Inflammatory macrophage treated with lipopolysaccharide for 1 hour (primary cell): ENCODE measurements at regions not wholly inside any gene's neighbourhood (a gene's known extent, or its start where the extent isn't known, plus 50 kb on each side); places are given as distances from the start of the nearest gene placed in this dataset.

Experiments
- DNase-seq, 2 donors: peaks; one replicate each; pipeline ENCODE4 v3.0.0-alpha.2; 2020 to 2022

DNA sequence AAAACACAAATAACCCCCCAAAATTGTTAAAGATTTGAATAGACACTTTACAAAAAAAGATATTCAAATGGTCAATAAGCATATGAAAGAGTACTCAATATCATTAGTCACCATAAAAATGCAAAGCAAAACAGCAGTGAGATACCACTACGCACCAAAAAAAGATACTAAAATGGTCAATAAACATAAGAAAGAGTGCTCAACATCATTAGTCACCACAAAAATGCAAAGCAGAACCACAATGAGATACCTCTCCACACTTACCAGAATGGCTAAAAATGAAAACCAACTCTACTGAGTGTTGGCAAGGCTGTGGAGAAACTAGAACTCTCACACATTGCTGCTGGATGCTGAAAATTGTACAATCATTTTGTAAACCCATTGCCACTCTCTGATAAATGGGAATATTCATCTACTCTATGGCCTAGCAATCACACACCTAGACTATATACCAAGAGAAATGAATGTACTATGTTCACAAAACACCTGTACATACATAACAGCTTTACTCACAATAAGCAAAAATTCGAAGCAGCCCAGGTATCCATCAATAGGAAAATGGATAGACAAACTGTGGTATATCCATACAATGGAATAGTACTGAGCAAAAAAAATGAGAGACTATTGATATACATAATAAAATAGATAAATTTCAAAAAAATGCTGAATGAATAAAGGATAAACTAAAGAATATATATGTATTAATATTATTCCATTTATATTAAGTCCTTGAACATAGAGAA is 205.0 kb upstream of the DAPK1 start:
- DNase-seq = no peak

DNA sequence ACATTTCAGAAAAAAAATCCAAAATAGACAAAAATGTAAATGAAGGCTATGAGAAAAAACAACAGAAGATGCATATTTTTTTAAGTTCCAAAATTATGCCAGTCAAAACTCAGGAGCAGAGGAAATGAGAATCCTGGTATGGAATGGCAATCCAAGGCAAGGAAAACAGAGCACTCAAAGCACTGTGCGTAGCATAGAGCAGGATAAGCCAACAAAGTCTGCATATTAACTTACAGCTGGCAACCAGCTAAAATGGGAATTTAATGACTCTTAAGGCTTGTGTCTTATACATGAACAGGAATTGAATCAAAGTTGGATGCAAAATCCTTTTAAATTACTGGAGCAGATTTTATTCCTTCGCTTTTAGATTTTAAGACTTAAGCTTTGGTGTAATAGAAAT is 203.5 kb upstream of the DAPK1 start:
- no peak for DNase-seq

DNA sequence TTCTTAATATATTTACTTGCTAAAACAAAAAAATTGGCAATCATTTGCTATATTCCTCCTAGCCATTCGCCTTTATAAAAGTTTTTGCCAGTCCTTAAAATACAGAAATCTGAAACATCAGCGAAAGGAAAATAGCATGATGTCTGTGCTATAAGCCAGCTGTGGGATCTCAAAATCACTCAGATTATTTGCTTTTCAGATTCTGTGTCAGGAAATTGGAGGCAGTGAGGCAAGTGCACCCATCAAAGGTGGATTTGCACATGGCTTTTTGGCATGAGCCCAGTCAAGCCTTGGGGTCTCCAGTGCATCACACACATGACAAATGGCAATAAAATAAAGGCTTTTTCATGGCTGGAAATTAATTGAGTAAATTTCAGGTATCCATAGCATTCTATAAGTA is 196.8 kb upstream of the DAPK1 start:
- DNase-seq = no peak

DNA sequence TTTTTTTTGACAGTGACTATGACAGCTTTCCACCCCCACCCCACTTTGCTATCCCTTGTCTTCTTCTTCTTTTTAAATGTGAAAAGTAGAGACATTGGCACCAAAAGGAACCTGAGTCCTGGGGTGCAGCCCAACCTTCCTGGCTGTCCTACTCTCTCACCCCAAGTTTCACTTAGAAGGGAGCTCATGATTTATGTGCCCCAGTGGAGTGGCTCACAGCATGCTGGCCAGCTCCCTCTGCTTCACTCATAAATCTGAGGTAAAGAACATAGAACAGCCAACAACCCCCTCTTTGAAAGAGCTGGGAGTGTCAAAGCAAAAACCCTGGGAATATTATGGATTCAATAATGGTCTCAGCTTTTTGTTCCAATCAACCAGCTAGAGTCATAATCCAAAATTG is 196.3 kb upstream of the DAPK1 start:
- no peak for DNase-seq

DNA sequence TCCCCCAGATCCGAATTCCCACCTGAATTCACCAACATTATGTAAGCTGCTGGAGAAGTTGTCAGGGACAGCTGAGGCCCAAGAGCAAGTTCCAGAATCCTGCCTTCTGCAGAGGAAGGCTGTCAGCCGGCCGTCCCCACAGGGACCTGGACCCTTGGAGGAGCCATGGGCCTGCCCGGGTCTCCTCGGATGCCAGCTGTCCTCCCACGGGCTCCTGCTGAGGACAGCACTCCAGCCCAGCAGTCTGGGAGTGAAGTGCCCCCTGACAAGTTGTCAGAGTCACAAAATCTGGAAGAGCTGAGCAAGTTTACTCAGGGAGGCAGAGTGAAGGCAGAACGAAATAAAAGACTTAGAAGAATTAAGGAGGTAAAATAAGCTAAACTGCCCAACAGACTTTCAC is 192.5 kb upstream of the DAPK1 start:
- DNase-seq = no peak

DNA sequence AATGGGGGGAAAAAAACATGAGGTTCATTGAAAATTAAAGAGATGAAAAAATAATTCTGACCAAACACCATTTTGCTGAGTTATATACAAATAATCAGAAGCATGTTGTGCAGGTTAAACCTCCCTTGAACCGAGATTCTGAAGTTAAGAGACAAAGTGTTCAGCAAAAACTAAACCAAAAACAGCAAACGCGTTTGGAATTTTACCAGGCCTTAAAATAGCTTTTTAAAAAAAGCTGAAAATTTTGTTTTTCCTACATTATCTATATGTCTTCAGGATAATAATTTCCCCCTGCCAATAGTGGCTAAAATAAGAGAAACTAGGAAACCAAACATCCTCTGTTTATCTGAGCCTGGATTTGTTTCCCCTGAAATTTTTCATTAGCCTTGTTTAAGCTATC is 191.7 kb upstream of the DAPK1 start:
- DNase-seq = no peak

DNA sequence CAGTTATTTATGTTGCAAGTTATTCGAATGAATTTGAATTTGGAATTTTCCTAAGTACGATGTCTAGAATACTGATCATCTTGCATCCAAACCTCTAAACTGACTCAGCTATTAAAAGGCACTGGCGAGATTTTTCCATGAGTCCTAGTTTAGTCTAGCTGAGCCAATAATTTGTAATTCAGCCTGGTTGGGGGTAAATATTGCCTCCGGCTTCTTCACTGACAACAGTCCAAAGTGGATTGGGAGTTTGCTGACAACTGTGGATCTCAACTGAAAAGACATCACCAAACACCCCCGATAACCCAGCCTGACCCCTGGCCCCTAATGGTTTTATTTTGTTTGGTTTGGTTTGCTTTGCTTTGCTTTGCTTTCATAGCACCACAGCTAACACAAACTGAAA is 189.8 kb upstream of the DAPK1 start:
- no peak for DNase-seq

DNA sequence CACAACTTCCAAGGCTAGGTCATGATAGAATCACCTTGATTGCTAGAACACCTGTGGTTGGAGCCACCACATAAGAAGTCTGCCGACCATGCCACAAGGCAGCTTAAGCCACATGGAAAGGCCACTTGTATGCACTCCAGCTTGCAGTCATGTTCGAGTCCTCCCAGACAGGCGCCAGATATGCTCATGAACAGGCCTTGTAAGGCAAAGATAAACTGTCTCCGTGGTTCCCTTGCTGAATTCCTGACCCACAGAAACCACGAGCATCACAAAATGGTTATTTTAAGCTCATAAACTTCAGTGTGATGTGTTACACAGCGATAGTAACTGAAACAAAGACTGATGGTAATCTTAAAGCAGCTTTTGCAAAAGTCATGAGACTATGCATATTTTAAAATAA is 188.4 kb upstream of the DAPK1 start:
- DNase-seq = no peak

DNA sequence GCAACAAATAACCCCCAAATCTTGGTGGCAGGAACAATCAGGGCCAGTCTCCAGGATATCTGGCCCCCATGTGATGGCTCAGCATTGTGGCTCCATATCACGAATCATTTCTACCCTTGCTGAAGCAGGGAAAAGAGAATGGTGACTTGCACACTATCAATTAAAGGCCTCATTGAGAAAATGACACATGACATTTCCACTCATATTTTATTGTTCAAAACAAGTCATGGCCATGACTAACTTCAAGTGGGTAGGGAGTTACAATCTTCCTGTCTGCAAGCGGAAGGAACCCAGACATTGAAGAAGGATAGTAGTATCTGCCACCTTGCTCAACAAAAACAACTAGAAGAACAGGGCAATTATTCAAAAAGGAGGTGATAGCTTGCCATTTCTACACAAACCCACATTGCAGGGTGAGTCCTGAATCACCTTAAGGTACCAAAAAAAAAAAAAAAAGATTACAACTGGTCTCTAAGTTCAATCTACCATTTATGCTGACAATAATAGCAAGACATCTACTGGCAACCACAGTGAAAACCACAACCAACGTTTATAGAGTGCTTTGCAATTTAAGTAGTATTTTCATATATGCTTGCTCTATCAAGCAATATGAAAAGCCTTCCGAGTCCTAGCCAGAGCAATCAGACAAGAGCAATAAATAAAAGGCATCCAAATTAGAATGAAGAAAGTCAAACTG is 186.7 kb upstream of the DAPK1 start:
- DNase-seq = no peak

DNA sequence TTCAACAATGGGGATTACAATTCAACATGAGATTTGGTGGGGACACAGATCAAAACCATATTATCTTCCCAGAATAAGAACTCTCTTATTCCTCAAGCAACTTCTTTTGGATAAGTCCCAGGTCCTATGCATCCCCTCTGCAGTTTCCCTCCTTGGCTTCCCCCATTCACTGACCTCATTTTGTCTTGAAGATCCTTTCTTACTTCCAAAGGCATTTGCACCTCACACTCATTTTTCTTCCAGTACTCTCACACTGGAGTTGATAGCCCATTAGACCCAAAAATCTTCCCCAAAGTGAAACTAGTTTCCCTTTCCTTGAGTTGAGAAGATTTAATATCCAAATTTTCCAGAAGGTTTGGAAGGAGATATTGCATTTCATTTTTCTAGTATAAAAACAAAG is 178.0 kb upstream of the DAPK1 start:
- no peak for DNase-seq

DNA sequence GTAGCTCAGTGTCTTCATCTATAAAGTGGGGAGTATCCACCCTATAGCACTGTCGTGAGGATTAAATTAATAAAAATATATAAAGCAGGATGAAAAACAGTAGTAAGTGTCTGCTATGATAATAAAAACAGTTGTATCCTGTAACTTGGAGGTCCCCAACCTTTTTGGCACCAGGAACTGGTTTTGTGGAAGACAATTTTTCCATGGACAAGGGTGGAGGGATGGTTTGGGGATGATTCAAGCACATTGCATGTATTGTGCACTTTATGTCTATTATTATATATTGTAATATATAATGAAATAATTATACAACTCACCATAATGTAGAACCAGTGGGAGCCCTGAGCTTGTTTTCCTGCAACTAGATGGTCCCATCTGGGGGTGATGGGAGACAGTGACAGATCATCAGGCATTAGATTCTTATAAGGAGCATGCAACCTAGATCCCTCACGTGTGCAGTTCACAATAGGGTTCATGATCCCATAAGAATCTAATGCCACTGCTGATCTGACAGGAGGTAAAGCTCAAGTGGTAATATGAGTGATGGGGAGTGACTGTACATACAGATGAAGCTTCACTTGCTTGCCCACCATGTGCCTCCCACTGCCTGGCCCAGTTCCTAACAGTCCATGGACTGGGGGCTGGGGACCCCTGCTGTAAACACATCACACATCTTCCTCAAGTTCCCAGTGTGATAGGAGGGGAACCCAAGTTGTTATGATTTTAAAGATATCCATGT is 177.4 kb upstream of the DAPK1 start:
- no peak for DNase-seq

DNA sequence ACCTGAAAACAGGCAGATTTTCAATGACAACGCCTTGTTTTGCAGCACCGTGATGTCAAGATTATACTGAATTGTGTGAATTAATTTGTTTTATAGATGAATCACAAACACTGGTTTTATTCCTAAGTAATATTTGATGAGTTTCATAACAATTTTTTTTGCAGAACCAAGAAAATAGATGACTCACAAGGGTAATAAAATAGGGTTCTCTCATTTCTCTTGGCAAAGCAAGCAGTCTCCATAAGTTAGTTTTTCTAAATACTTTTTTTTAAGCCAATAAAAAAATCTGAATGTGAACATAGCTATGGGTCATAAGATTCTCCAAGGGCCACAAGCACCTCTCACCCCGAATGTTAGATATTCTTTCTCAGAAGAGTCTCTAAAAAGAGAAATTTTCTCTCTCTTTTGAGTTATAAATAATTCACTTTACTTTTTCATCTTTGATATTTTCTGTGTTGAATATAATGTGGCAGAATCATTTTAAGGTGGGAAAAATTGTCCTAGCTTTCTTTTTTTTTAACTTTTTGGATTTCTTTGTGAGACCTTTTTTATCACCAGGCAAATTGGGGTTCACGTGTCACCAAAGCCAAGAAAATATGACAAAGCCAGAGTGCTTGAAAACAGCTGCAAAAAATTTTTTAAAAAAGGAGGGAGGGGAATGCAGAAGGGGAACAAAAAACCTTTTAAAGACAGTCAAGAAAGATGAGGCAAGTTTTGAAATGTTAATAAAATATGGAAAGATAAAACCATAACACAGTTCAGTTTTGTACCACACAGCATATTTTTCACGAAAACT is 174.6 kb upstream of the DAPK1 start:
- DNase-seq = peak in 1 of 2 donors; percentile 14

DNA sequence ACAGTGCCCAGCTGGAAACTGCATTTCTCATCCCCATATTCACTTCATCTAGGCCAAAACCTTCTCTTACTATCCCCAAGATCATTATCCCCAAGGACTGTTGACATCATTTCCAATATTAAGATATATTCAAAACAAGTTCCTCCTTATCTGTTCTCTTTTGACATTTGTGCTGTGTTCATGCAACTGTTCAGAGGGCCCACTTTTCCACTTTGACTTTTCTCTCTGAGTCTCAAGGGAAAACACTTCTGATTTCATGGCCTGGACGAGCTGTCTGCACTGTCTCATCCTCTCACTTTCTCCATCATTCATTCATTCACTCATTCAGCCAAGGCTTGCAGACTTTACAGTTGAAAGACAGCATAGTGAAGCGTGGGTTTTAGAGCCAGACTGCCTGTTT is 173.7 kb upstream of the DAPK1 start:
- DNase-seq = no peak

DNA sequence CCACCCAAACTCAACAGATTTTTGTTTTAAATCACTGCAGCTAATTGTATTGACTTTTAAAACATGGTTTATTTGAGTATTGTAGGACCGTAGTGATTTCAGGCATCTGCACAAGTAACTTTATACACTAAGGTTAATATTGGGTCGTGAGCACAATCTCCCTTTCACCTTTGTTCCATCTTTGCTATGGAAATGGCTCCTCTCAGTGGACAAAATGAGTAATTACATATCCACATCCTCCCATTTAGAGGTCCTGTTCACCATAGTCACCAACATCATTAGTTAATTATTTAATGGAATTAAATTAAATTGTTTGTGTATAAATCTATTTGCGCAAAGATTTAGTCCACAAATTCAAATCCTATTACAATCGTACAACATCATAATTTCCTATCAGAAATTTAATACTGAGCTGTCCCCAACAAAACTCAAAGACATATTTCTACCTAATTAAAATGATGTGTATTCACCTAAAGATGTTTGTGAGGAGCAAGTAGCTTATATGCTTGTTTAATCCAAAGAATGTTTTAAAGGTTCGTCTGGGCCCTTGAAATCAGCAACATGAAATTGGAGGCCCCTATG is 173.0 kb upstream of the DAPK1 start:
- peak; percentile 32 to 77 for DNase-seq

DNA sequence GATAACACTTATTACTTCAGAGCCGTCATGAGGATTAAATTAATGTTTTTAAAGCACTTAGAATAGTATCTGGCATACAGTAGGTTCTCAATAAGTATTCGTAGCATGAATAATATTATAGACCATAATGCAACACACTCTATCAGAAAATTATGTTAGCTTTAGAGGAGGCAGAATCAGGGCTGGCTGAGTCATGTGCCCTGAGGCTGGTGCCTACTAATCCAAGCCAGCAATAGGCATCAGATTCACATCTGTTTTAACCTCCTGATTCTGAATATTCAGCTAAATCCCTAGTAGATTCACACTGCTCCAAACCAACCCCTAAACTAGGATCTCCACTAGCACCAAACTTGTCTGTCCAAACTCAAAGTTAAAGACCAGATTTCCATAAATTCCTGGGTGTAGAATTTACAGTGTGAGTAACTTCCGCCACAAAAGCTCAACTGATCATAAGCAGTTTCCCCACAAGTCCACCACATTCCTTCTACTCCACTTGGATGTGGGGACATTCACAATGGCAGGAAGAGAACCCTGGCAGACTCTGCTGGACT is 170.0 kb upstream of the DAPK1 start:
- DNase-seq = no peak

DNA sequence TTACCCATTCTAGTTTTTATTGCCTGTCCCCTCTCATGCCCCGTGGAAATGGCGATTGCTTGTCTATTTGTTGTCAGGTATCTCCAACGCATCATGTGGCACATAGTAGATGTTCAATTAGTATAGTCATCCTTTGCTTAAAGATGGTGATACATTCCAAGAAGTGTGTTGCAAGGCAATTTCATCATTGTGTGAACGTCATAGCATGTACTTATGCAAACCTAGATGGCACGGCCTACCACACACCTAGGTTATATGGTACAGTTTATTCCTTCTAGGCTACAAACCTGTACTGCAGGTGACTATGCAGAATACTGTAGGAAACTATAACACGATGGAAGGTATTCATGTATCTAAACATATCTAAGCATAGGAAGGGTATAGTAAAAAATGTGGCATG is 163.9 kb upstream of the DAPK1 start:
- DNase-seq = peak in 1 of 2 donors; percentile 18

DNA sequence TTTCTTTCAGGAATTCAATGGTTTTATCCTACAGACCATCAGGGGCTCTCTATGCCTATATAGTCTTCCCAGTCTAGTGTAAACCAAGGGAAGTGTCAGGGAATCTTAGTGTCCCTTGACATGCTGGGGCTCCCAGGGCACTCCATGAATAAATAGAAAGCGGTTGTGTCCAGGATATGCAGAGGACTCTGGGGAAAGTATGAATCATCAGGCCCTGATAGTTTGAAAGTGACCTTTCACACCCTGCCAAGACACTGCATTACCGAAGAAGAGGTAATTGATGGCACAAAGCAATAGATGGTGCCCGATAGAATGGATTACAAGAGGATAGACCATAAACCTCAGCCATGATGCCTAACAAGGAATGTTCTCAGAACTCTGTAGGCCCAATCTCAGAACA is 163.3 kb upstream of the DAPK1 start:
- no peak for DNase-seq

DNA sequence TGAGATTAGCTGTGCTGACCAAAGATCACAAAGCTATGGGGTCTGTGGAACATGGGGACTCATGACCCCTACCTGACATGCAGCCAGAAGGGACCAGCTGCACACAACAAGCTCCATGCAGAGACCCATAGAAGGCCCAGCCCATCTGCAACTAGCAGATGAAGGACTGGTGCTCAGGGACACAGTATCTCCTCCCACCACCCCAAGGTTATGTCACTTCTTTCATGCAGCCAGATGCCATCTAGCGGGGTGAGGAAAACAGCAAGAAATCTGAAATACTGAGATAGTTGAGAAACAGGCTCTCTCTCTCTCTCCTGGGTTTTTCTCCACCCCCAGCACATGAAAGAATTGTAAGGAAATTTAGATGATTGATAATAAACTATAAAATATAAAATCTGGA is 161.3 kb upstream of the DAPK1 start:
- DNase-seq = peak; percentile 46 to 48

DNA sequence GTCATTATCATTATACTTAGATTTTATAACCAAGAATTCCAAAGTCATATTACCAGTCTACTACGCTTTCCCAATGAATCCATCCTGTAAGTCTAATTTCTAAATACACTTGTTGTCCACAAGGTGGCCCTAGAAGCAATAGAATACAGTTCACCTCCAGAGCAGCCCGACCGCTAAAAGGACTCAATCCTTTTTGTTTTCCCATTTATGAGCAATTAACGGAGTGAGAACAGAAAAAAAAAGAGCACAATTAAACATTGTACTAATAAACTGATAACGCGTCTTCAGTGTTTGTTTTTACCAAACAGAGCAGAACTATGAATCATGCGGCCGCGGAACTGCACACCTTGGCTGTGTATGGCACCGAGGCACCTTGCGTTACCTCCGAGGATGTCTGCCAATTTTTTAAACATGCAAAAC is 160.7 kb upstream of the DAPK1 start:
- DNase-seq = peak; percentile 73 to 75

DNA sequence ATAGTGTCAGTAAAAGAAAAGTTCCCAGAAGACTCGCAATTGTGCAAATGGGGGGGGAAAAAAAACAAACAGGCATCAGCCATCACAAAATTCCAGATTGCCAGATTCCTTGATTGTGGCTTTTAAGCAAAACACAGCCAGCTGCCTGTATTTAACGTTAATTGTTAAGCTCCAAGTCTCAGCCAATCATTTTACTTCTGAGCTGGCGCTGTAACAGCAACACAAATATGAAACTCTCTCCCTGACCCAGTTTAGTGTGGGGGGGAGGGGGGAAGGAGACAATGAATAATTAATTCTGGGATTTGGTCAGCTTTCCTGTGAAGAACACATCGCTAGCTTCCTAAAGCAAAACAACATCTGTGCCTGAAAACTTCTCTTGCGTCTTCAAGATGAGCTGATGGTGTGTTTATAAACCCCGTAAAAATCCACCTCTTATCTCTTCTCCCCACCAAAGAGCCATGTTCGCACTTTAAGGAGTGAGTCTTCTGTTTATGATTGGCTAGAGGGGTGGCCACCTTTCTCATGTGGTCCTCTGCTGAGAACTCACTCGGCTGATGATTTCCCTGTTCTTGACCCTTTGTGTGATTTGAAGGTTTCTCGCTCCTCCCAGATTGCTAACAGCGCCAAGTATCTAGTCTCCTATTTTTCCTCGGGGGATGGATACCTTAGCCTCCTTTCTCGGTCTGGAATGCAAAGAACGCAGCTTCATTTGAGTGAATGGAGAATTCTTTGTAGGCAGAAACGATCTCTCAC is 160.2 kb upstream of the DAPK1 start:
- no peak for DNase-seq

DNA sequence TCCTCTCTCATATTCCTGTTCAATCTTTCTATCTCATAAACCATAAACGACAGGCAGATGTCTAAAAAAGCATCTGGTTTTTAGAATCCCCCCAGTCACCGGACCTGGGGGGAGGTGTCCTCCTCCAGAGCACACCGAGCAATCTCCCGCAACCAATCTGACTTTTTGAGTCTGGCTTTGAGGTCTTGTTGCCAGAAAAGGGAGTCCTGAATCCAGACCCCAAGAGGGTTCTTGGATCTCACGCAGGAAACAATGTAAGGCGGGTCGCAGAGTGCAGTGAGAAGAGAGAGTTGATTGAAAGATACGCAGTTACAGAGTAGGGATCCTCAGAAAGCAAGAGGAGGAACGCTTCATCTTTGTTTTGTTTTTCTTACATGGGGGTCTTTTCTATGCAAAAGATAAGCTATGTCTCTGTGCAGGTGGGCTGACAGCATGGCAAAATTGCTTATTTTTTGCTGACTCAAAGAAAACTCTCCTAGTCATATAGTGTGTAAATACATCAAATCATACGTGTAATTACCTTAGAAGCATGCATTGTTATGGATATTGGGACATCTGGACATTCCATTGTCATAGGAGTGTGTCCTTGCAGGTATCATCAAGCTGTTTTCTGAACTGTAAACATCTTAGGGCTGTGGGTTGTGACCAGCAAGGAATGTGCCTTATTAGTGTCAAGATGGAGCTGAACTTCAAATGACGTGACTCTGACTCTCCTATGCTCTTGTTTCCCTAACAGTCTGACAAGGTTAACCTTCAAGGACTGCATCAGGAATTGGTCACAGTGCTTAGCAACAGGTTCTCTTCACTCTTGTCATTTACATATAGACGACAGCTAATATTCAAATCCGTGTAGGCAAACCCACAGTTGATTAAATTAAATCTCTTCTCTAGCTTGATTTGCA is 159.3 kb upstream of the DAPK1 start:
- DNase-seq = no peak
